ENCODE measurements at regions not wholly inside any gene's neighbourhood (a gene's known extent, or its start where the extent isn't known, plus 50 kb on each side); places are given as distances from the start of the nearest gene placed in this dataset.

- no peak for FAIRE-seq
- Histone ChIP-seq H3K27me3 (ENCODE audit: control insufficient read depth, insufficient read depth, low read length) (no peaks in the 10 kb centered on the region), H3K36me3 (ENCODE audit: control insufficient read depth in 2 of 3, insufficient read depth in 3 of 3, low read length in 3 of 3) (no peaks in the 10 kb centered on the region), H3K27ac (ENCODE audit: low read depth in 2 of 2, low read length in 2 of 2) (no peak overlapping the region), H3K4me3 (ENCODE audit: low read length in 3 of 3) (no peak overlapping the region), H3K9ac (ENCODE audit: low read length in 3 of 3) (no peak overlapping the region), H3K9me3 (ENCODE audit: control insufficient read depth in 2 of 3, insufficient read depth in 1 of 3, low read length in 3 of 3) (peaks cover 0 to 3% (median 0%) of the 10 kb centered on the region in 3 donors), H3K4me1 (ENCODE audit: control insufficient read depth in 2 of 3, insufficient read depth in 2 of 3, low read depth in 1 of 3, low read length in 3 of 3) (no peaks in the 10 kb centered on the region)
- intact Hi-C loops (cut with DNase I), result no loop called here
- DNase-seq, result no peak
- TF ChIP-seq CTCF (IDR thresholded peaks at IDR 0.05; ENCODE audit: borderline replicate concordance, extremely low read depth, insufficient read depth), result no peak
Observed at GRCh38 chr1:81443288-81443687, 357.4 kb upstream of the ADGRL2 start.

- Histone ChIP-seq H3K9ac (ENCODE audit: low read length in 3 of 3) (no peak overlapping the region), H3K9me3 (ENCODE audit: control insufficient read depth in 2 of 3, insufficient read depth in 1 of 3, low read length in 3 of 3) (peaks cover 0 to 3% (median 0%) of the 10 kb centered on the region in 3 donors), H3K4me1 (ENCODE audit: control insufficient read depth in 2 of 3, insufficient read depth in 2 of 3, low read depth in 1 of 3, low read length in 3 of 3) (no peaks in the 10 kb centered on the region), H3K36me3 (ENCODE audit: control insufficient read depth in 2 of 3, insufficient read depth in 3 of 3, low read length in 3 of 3) (no peaks in the 10 kb centered on the region), H3K4me3 (ENCODE audit: low read length in 3 of 3) (no peak overlapping the region), H3K27me3 (ENCODE audit: control insufficient read depth, insufficient read depth, low read length) (no peaks in the 10 kb centered on the region), H3K27ac (ENCODE audit: low read depth in 2 of 2, low read length in 2 of 2) (no peak overlapping the region)
- FAIRE-seq, result no peak
- no peak for DNase-seq
- intact Hi-C loops (cut with DNase I), result no loop called here
- no peak for TF ChIP-seq CTCF (IDR thresholded peaks at IDR 0.05; ENCODE audit: borderline replicate concordance, extremely low read depth, insufficient read depth)
Observed at GRCh38 chr1:81439046-81439823, 361.5 kb upstream of the ADGRL2 start.

- Histone ChIP-seq H3K9ac (ENCODE audit: low read length in 3 of 3) (no peak overlapping the region), H3K9me3 (ENCODE audit: control insufficient read depth in 2 of 3, insufficient read depth in 1 of 3, low read length in 3 of 3) (peaks cover 0 to 3% (median 0%) of the 10 kb centered on the region in 3 donors), H3K27ac (ENCODE audit: low read depth in 2 of 2, low read length in 2 of 2) (no peak overlapping the region), H3K27me3 (ENCODE audit: control insufficient read depth, insufficient read depth, low read length) (no peaks in the 10 kb centered on the region), H3K4me1 (ENCODE audit: control insufficient read depth in 2 of 3, insufficient read depth in 2 of 3, low read depth in 1 of 3, low read length in 3 of 3) (peaks cover 0 to 4% (median 0%) of the 10 kb centered on the region in 3 donors), H3K4me3 (ENCODE audit: low read length in 3 of 3) (no peak overlapping the region), H3K36me3 (ENCODE audit: control insufficient read depth in 2 of 3, insufficient read depth in 3 of 3, low read length in 3 of 3) (no peaks in the 10 kb centered on the region)
- DNase-seq (no peak), FAIRE-seq (no peak)
- intact Hi-C loops (cut with DNase I), result no loop called here
- no peak for TF ChIP-seq CTCF (IDR thresholded peaks at IDR 0.05; ENCODE audit: borderline replicate concordance, extremely low read depth, insufficient read depth)
Observed at GRCh38 chr1:81437649-81438048, 363.1 kb upstream of the ADGRL2 start.

Data from kidney (tissue), 13 donors.